ENCODE measurements at regions not wholly inside any gene's neighbourhood (a gene's known extent, or its start where the extent isn't known, plus 50 kb on each side); places are given as distances from the start of the nearest gene placed in this dataset.

DNA sequence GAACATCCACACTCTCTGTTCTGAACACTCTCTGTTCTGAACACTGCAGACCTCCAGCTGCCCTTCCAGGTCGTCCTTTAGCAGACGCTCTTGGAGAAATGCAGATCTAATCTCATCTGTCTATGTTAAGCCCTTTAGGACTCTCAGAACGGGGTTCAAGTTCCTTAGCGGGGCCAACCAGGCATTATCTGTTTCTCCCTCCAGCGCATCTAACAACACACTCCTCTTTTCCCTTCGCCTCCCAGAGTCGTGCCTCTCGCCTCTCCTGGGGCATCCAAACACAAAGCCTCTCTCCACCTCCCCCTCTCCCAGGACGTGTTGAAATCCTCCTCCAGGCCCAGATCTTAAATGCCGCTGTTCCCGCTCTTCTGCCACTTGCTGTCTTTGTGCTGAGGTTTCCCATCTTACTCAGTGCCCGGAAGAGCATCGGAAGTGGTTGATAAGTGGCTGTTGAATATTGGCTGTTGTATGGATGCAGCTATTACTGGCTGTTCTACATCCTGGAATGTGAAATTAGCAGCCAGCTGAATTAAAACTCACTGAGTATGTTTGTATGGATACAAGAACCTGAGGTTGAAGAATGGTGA lies 108.4 kb upstream of the GGTLC1 start:
- Mint-ChIP-seq H3K27me3 (ENCODE audit: low read depth in 3 of 3) (peaks cover 3 to 6% (median 5%) of the 10 kb centered on the region in 3 donors), H3K9me3 (no peaks in the 10 kb centered on the region), H3K27ac (no peak overlapping the region), H3K36me3 (no peaks in the 10 kb centered on the region), H3K4me1 (no peaks in the 10 kb centered on the region), H3K4me3 (no peak overlapping the region)
- Histone ChIP-seq H3K4me2 (replicated peaks; ENCODE audit: extremely low read depth, low read length, poor library complexity, severe bottlenecking) (no peak overlapping the region), H4K20me1 (ENCODE audit: insufficient read depth, low read length) (no peaks in the 10 kb centered on the region), H3K9ac (ENCODE audit: insufficient read depth, low read length, poor library complexity, severe bottlenecking) (no peak overlapping the region), H3K27me3 (ENCODE audit: control insufficient read depth in 2 of 2, insufficient read depth in 2 of 2, low read length in 2 of 2) (no peaks in the 10 kb centered on the region), H3K9me3 (replicated peaks in 1 of 2; ENCODE audit: control insufficient read depth in 1 of 2, insufficient read depth in 1 of 2, low read length in 2 of 2) (no peaks in the 10 kb centered on the region), H3K27ac (ENCODE audit: low read depth in 1 of 2, low read length in 2 of 2) (no peak overlapping the region), H3K4me1 (ENCODE audit: control insufficient read depth in 1 of 2, insufficient read depth in 2 of 2, low read length in 2 of 2) (no peaks in the 10 kb centered on the region), H3K36me3 (replicated peaks in 1 of 2; ENCODE audit: control insufficient read depth in 1 of 2, insufficient read depth in 2 of 2, low read length in 2 of 2) (no peaks in the 10 kb centered on the region), H3K79me2 (ENCODE audit: insufficient read depth, low read length) (no peaks in the 10 kb centered on the region), H2AFZ (ENCODE audit: insufficient read depth, low read depth, low read length, poor library complexity, severe bottlenecking) (no peak overlapping the region), H3K4me3 (replicated peaks in 1 of 3; ENCODE audit: low read depth in 2 of 3, low read length in 3 of 3) (no peak overlapping the region)
- TF ChIP-seq, protein P1, sequence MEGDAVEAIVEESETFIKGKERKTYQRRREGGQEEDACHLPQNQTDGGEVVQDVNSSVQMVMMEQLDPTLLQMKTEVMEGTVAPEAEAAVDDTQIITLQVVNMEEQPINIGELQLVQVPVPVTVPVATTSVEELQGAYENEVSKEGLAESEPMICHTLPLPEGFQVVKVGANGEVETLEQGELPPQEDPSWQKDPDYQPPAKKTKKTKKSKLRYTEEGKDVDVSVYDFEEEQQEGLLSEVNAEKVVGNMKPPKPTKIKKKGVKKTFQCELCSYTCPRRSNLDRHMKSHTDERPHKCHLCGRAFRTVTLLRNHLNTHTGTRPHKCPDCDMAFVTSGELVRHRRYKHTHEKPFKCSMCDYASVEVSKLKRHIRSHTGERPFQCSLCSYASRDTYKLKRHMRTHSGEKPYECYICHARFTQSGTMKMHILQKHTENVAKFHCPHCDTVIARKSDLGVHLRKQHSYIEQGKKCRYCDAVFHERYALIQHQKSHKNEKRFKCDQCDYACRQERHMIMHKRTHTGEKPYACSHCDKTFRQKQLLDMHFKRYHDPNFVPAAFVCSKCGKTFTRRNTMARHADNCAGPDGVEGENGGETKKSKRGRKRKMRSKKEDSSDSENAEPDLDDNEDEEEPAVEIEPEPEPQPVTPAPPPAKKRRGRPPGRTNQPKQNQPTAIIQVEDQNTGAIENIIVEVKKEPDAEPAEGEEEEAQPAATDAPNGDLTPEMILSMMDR (IDR thresholded peaks at IDR 0.05) = no peak
- WGBS (ENCODE audit: insufficient coverage) = 98% methylated on average over 11 of the region's 13 CpGs
- DNase-seq = no peak
- intact Hi-C loops (cut with micrococcal nuclease) = no loop called here

DNA sequence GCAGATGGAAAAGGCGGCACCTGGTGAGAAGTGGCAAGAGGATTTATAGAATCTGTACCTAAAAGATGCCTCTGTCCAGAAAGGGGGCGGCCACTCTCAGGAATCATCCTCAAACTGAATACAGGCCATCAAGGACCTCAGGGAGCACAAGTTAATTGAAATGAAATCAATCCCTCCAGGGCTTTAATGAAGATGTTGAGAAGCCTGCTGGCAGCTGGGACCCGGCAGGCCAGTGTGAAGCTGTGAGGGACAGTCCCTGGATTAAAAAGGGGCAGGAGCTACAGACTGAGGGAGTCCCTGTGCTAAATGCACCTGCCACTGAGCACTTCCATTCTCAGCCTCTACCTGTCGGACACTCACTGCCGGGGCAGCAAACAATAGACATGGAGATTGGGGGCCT lies 107.7 kb upstream of the GGTLC1 start:
- Histone ChIP-seq H3K27ac (ENCODE audit: low read depth in 1 of 2, low read length in 2 of 2) (no peak overlapping the region), H3K9me3 (replicated peaks in 1 of 2; ENCODE audit: control insufficient read depth in 1 of 2, insufficient read depth in 1 of 2, low read length in 2 of 2) (no peaks in the 10 kb centered on the region), H3K4me3 (replicated peaks in 1 of 3; ENCODE audit: low read depth in 2 of 3, low read length in 3 of 3) (no peak overlapping the region), H3K9ac (ENCODE audit: insufficient read depth, low read length, poor library complexity, severe bottlenecking) (no peak overlapping the region), H3K4me2 (replicated peaks; ENCODE audit: extremely low read depth, low read length, poor library complexity, severe bottlenecking) (no peak overlapping the region), H3K27me3 (ENCODE audit: control insufficient read depth in 2 of 2, insufficient read depth in 2 of 2, low read length in 2 of 2) (no peaks in the 10 kb centered on the region), H4K20me1 (ENCODE audit: insufficient read depth, low read length) (no peaks in the 10 kb centered on the region), H3K4me1 (ENCODE audit: control insufficient read depth in 1 of 2, insufficient read depth in 2 of 2, low read length in 2 of 2) (no peaks in the 10 kb centered on the region), H3K36me3 (replicated peaks in 1 of 2; ENCODE audit: control insufficient read depth in 1 of 2, insufficient read depth in 2 of 2, low read length in 2 of 2) (no peaks in the 10 kb centered on the region), H3K79me2 (ENCODE audit: insufficient read depth, low read length) (no peaks in the 10 kb centered on the region), H2AFZ (ENCODE audit: insufficient read depth, low read depth, low read length, poor library complexity, severe bottlenecking) (no peak overlapping the region)
- no peaks in the 10 kb centered on the region for H3K36me3 Mint-ChIP-seq
- TF ChIP-seq, protein P1 (IDR thresholded peaks at IDR 0.05) = no peak
- H3K27me3 Mint-ChIP-seq (ENCODE audit: low read depth in 3 of 3) = peaks cover 3 to 6% (median 5%) of the 10 kb centered on the region in 3 donors
- H3K27ac Mint-ChIP-seq = no peak overlapping the region
- WGBS (ENCODE audit: insufficient coverage) = 83% methylated on average over 1 of the region's 5 CpGs
- no peak overlapping the region for H3K4me3 Mint-ChIP-seq
- H3K9me3 Mint-ChIP-seq = peaks cover 0 to 1% (median 0%) of the 10 kb centered on the region in 7 donors
- no peak for DNase-seq
- intact Hi-C loops (cut with micrococcal nuclease) = no loop called here
- H3K4me1 Mint-ChIP-seq = no peaks in the 10 kb centered on the region

All from CD14-positive monocyte (primary cell).